SK-N-SH (cell line): ENCODE measurements at regions not wholly inside any gene's neighbourhood (a gene's known extent, or its start where the extent isn't known, plus 50 kb on each side); places are given as distances from the start of the nearest gene placed in this dataset.
"Not testable (repeated sequence)": the region's sequence is repeated elsewhere in the genome, so short reads cannot be mapped to it uniquely, and the experiment has no call there.

Source experiments
- EZH2phosphoT487 ChIP-seq: fragments of 200-600 bp; sonication (generic); IDR thresholded peaks from 2 replicates; pipeline ENCODE4 v1.6.1; 2017; ENCODE audit warnings: low read depth, mixed run types, mild to moderate bottlenecking, antibody characterized with exemption, moderate library complexity, borderline replicate concordance
- FOXJ3 ChIP-seq: sonication (generic); formaldehyde crosslinking; IDR thresholded peaks from 2 replicates; pipeline ENCODE4 v1.5.1; 2020; ENCODE audit warnings: mild to moderate bottlenecking, missing genetic modification reagents
- NRF1 ChIP-seq: IDR thresholded peaks from 2 replicates; pipeline ENCODE4 v1.6.1; 2012; ENCODE audit warnings: low read depth, mild to moderate bottlenecking, low read length
- POLR2AphosphoS5 ChIP-seq: IDR thresholded peaks from 2 replicates; pipeline ENCODE4 v1.6.1; 2012; ENCODE audit warnings: low read depth, low read length
- TF ChIP-seq, protein P1 (sequence below): IDR thresholded peaks from 2 replicates; pipeline ENCODE4 v1.4.0; 2012; ENCODE audit warnings: low read depth
- TF ChIP-seq, protein P2 (sequence below): fragments of 200-600 bp; sonication (generic); IDR thresholded peaks from 2 replicates; pipeline ENCODE4 v1.6.1; 2017; ENCODE audit warnings: antibody characterized with exemption, mild to moderate bottlenecking, moderate library complexity
- TF ChIP-seq, protein P3 (sequence below): fragments of 150-350 bp; IDR thresholded peaks from 2 replicates; pipeline ENCODE4 v1.6.1; 2017; ENCODE audit warnings: antibody characterized with exemption, low read length, low read depth, borderline replicate concordance
- TF ChIP-seq, protein P4 (sequence below): fragments of 150-350 bp; IDR thresholded peaks from 2 replicates; pipeline ENCODE4 v1.6.1; 2016; ENCODE audit warnings: mild to moderate bottlenecking, low read depth, low read length

DNA sequence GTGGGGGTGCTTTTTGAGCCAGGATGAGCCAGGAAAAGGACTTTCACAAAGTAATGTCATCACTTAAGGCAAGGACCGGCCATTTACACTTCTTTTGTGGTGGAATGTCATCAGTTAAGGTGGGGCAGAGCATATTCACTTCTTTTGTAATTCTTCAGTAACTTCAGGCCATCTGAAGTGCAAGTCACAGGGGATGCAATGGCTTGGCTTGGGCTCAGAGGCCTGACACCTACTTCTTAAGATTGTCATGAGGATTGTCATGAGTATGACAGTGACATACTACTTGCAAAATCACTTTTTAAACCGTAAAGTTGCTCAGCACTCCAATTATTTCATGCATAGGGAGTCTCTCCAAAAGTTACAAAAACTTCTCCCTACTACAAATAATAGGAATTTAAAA, 114.4 kb upstream of the CACHD1 start:
- TF ChIP-seq, protein P1, sequence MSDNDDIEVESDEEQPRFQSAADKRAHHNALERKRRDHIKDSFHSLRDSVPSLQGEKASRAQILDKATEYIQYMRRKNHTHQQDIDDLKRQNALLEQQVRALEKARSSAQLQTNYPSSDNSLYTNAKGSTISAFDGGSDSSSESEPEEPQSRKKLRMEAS = not testable (repeated sequence)
- TF ChIP-seq EZH2phosphoT487, FOXJ3, NRF1, POLR2AphosphoS5: not testable (repeated sequence)
- TF ChIP-seq, protein P2, sequence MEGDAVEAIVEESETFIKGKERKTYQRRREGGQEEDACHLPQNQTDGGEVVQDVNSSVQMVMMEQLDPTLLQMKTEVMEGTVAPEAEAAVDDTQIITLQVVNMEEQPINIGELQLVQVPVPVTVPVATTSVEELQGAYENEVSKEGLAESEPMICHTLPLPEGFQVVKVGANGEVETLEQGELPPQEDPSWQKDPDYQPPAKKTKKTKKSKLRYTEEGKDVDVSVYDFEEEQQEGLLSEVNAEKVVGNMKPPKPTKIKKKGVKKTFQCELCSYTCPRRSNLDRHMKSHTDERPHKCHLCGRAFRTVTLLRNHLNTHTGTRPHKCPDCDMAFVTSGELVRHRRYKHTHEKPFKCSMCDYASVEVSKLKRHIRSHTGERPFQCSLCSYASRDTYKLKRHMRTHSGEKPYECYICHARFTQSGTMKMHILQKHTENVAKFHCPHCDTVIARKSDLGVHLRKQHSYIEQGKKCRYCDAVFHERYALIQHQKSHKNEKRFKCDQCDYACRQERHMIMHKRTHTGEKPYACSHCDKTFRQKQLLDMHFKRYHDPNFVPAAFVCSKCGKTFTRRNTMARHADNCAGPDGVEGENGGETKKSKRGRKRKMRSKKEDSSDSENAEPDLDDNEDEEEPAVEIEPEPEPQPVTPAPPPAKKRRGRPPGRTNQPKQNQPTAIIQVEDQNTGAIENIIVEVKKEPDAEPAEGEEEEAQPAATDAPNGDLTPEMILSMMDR = not testable (repeated sequence)
- TF ChIP-seq, protein P3, sequence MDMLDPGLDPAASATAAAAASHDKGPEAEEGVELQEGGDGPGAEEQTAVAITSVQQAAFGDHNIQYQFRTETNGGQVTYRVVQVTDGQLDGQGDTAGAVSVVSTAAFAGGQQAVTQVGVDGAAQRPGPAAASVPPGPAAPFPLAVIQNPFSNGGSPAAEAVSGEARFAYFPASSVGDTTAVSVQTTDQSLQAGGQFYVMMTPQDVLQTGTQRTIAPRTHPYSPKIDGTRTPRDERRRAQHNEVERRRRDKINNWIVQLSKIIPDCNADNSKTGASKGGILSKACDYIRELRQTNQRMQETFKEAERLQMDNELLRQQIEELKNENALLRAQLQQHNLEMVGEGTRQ = not testable (repeated sequence)
- TF ChIP-seq, protein P4, sequence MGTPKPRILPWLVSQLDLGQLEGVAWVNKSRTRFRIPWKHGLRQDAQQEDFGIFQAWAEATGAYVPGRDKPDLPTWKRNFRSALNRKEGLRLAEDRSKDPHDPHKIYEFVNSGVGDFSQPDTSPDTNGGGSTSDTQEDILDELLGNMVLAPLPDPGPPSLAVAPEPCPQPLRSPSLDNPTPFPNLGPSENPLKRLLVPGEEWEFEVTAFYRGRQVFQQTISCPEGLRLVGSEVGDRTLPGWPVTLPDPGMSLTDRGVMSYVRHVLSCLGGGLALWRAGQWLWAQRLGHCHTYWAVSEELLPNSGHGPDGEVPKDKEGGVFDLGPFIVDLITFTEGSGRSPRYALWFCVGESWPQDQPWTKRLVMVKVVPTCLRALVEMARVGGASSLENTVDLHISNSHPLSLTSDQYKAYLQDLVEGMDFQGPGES = not testable (repeated sequence)
